H1 (cell line): ENCODE measurements at regions not wholly inside any gene's neighbourhood (a gene's known extent, or its start where the extent isn't known, plus 50 kb on each side); places are given as distances from the start of the nearest gene placed in this dataset.
A peak's percentile ranks its signal among the peaks of the same experiment; 100 is the strongest.

Experiments
- CTCF ChIA-PET: fragments of 300-600 bp; sonication (Branson Sonifier 250); formaldehyde crosslinking; loops from one replicate; lab custom pipeline; 2021; ENCODE audit not compliant: partially characterized antibody; lab: Charles Lee
- POLR2A ChIA-PET: fragments of 300-600 bp; sonication (Branson Sonifier 250); formaldehyde crosslinking; loops from one replicate; lab custom pipeline; 2021; ENCODE audit warnings: inconsistent platforms; ENCODE audit not compliant: partially characterized antibody; lab: Charles Lee
- DNase-seq, 2 experiments: peaks; one replicate each; pipeline versions ENCODE4 v3.0.0 to v3.0.0-alpha.2; 2010 to 2022; ENCODE audit warnings: low spot score in 2 of 2, low read depth in 1 of 2, mixed read lengths in 1 of 2
- FAIRE-seq: peaks from 2 replicates; lab custom pipeline; 2011; peaks lifted over from hg19 to GRCh38; lab: Jason Lieb, UNC
- H2AFZ ChIP-seq: 2 replicates; pipeline ENCODE4 v1.8.1; 2012; ENCODE audit warnings: low read length, inconsistent platforms
- H2AK5ac ChIP-seq: 2 replicates; pipeline ENCODE4 v1.6.1; 2013; ENCODE audit warnings: low read depth, low read length
- H2BK120ac ChIP-seq: replicated peaks from 2 replicates; pipeline ENCODE3; 2013; ENCODE audit warnings: low read depth, low read length, inconsistent platforms
- H2BK12ac ChIP-seq: 2 replicates; pipeline ENCODE4 v1.6.1; 2013; ENCODE audit warnings: low read depth, low read length
- H2BK15ac ChIP-seq: 2 replicates; pipeline ENCODE4 v1.6.1; 2013; ENCODE audit warnings: low read length
- H2BK20ac ChIP-seq: 2 replicates; pipeline ENCODE4 v1.6.1; 2013; ENCODE audit warnings: low read length
- H2BK5ac ChIP-seq: 2 replicates; pipeline ENCODE4 v1.6.1; 2013; ENCODE audit warnings: low read depth, low read length
- H3K14ac ChIP-seq: 2 replicates; pipeline ENCODE4 v1.6.1; 2013; ENCODE audit warnings: inconsistent platforms; ENCODE audit not compliant: insufficient read length
- H3K18ac ChIP-seq: 2 replicates; pipeline ENCODE4 v1.6.1; 2013; ENCODE audit warnings: low read length; ENCODE audit errors: extremely low read depth
- H3K23ac ChIP-seq: 2 replicates; pipeline ENCODE4 v1.6.1; 2013; ENCODE audit warnings: inconsistent platforms; ENCODE audit not compliant: insufficient read length
- H3K23me2 ChIP-seq: 2 replicates; pipeline ENCODE4 v1.6.1; 2013; ENCODE audit warnings: low read depth, low read length
- H3K27ac ChIP-seq: 2 replicates; pipeline ENCODE4 v1.6.1; 2011; ENCODE audit warnings: low read depth, low read length, inconsistent platforms
- H3K27me3 ChIP-seq, 4 experiments: replicated peaks in 1 of 4; 1 replicate in 1 of 4; 2 replicates in 3 of 4; pipeline versions ENCODE4 v1.6.1 to v1.8.1; 2011 to 2013; ENCODE audit warnings: low read length in 3 of 4, mild to moderate bottlenecking in 3 of 4, inconsistent platforms in 2 of 4, mixed read lengths in 2 of 4, moderate library complexity in 1 of 4; ENCODE audit not compliant: control insufficient read depth in 3 of 4, insufficient read depth in 3 of 4; ENCODE audit errors: extremely low read depth in 1 of 4
- H3K36me3 ChIP-seq, 4 experiments: 2 replicates each; pipeline versions ENCODE4 v1.6.1 to v1.8.1; 2011 to 2013; ENCODE audit warnings: mild to moderate bottlenecking in 4 of 4, low read length in 3 of 4, moderate library complexity in 2 of 4, control low read depth in 1 of 4, inconsistent platforms in 1 of 4; ENCODE audit not compliant: insufficient read depth in 4 of 4, control insufficient read depth in 2 of 4
- H3K4ac ChIP-seq: replicated peaks from 2 replicates; pipeline ENCODE3; 2013; ENCODE audit warnings: low read length, low read depth, mixed read lengths, inconsistent platforms; ENCODE audit not compliant: insufficient read length
- H3K4me1 ChIP-seq, 4 experiments: replicated peaks in 1 of 4; 1 replicate in 1 of 4; 2 replicates in 3 of 4; pipeline versions ENCODE4 v1.6.1 to v1.8.1; 2011 to 2013; ENCODE audit warnings: low read length in 3 of 4, inconsistent platforms in 2 of 4, mixed read lengths in 1 of 4; ENCODE audit not compliant: insufficient read depth in 4 of 4, control insufficient read depth in 3 of 4
- H3K4me2 ChIP-seq, 2 experiments: 2 replicates each; pipeline versions ENCODE4 v1.6.1 to v1.8.1; 2011 to 2013; ENCODE audit warnings: low read depth in 2 of 2, low read length in 2 of 2, control low read depth in 1 of 2, inconsistent platforms in 1 of 2, mild to moderate bottlenecking in 1 of 2; ENCODE audit not compliant: insufficient read depth in 1 of 2
- H3K4me3 ChIP-seq, 4 experiments: fragments of 200-600, 300-600 bp in 1 of 4; sonication (generic), shearing (Covaris generic), sonication (Bioruptor Twin) in 1 of 4; 2 replicates each; pipeline versions ENCODE4 v1.5.1 to v1.8.1; 2011 to 2016; ENCODE audit warnings: low read length in 4 of 4, low read depth in 3 of 4, control low read depth in 2 of 4, inconsistent platforms in 2 of 4, mild to moderate bottlenecking in 2 of 4, mixed read lengths in 1 of 4, moderate library complexity in 1 of 4; ENCODE audit not compliant: insufficient read depth in 2 of 4; ENCODE audit errors: extremely low read depth in 1 of 4
- H3K56ac ChIP-seq: replicated peaks from 2 replicates; pipeline ENCODE3; 2013; ENCODE audit warnings: low read depth, mild to moderate bottlenecking, mixed read lengths, low read length, inconsistent platforms; ENCODE audit not compliant: insufficient read length
- H3K79me1 ChIP-seq: 2 replicates; pipeline ENCODE4 v1.6.1; 2013; ENCODE audit warnings: low read depth, low read length, control low read depth
- H3K79me2 ChIP-seq, 2 experiments: 2 replicates each; pipeline versions ENCODE4 v1.6.1 to v1.8.1; 2012 to 2013; ENCODE audit warnings: low read length in 2 of 2, mild to moderate bottlenecking in 2 of 2, inconsistent platforms in 1 of 2; ENCODE audit not compliant: insufficient read depth in 2 of 2, control insufficient read depth in 1 of 2
- H3K9ac ChIP-seq, 4 experiments: replicated peaks in 1 of 4; 1 replicate in 1 of 4; 2 replicates in 3 of 4; pipeline versions ENCODE4 v1.6.1 to v1.8.1; 2011 to 2013; ENCODE audit warnings: low read depth in 3 of 4, low read length in 3 of 4, control low read depth in 2 of 4, mild to moderate bottlenecking in 2 of 4, moderate library complexity in 2 of 4, inconsistent platforms in 1 of 4; ENCODE audit errors: extremely low read depth in 1 of 4
- H3K9me3 ChIP-seq, 2 experiments: 2 replicates each; pipeline versions ENCODE4 v1.6.1 to v1.8.1; 2012 to 2013; ENCODE audit warnings: mild to moderate bottlenecking in 2 of 2, moderate library complexity in 2 of 2, control low read depth in 1 of 2, inconsistent platforms in 1 of 2, low read depth in 1 of 2, low read length in 1 of 2, mixed read lengths in 1 of 2; ENCODE audit not compliant: insufficient read depth in 2 of 2
- H4K20me1 ChIP-seq, 2 experiments: replicated peaks in 1 of 2; 2 replicates each; pipeline versions ENCODE3 to v1.8.1; 2011 to 2013; ENCODE audit warnings: inconsistent platforms in 2 of 2, low read length in 2 of 2, mild to moderate bottlenecking in 1 of 2; ENCODE audit not compliant: insufficient read depth in 2 of 2, control insufficient read depth in 1 of 2
- H4K5ac ChIP-seq: 2 replicates; pipeline ENCODE4 v1.6.1; 2013; ENCODE audit warnings: low read length, low read depth, mixed read lengths, inconsistent platforms; ENCODE audit not compliant: insufficient read length
- H4K8ac ChIP-seq: 2 replicates; pipeline ENCODE4 v1.8.0; 2013; ENCODE audit warnings: mild to moderate bottlenecking, moderate library complexity, low read length, inconsistent platforms; ENCODE audit not compliant: insufficient read depth; ENCODE audit errors: extremely low read depth
- H4K91ac ChIP-seq: replicated peaks from 2 replicates; pipeline ENCODE3; 2013; ENCODE audit warnings: low read length, mixed read lengths, inconsistent platforms; ENCODE audit not compliant: insufficient read length
- ATF2 ChIP-seq: IDR thresholded peaks from 2 replicates; pipeline ENCODE4 v1.6.1; 2012; ENCODE audit warnings: low read length, inconsistent platforms
- CTBP2 ChIP-seq: IDR thresholded peaks from 2 replicates; pipeline ENCODE4 v1.7.0; 2011; ENCODE audit warnings: borderline replicate concordance, mild to moderate bottlenecking, moderate library complexity, mixed read lengths, low read length; ENCODE audit not compliant: insufficient read depth, insufficient read length
- GABPA ChIP-seq: IDR thresholded peaks from 2 replicates; pipeline ENCODE4 v1.6.1; 2011; ENCODE audit warnings: mild to moderate bottlenecking, low read length, moderate library complexity, borderline replicate concordance; ENCODE audit not compliant: insufficient read depth
- KDM4A ChIP-seq: IDR thresholded peaks from one replicate; pipeline ENCODE4 v1.7.1; 2012; ENCODE audit warnings: low read depth, mild to moderate bottlenecking, moderate library complexity, low read length, inconsistent platforms; ENCODE audit not compliant: severe bottlenecking
- KDM5A ChIP-seq: fragments of 200-600 bp; IDR thresholded peaks from 2 replicates; pipeline ENCODE4 v1.7.1; 2012; ENCODE audit warnings: mild to moderate bottlenecking, low read length, inconsistent platforms, mixed read lengths
- PHF8 ChIP-seq: fragments of 200-600 bp; sonication (generic); conservative IDR thresholded peaks from 2 replicates; pipeline ENCODE4 v1.7.1; 2012; ENCODE audit warnings: low read depth, mild to moderate bottlenecking, inconsistent platforms, low read length, moderate library complexity
- RBBP5 ChIP-seq: IDR thresholded peaks from 2 replicates; pipeline ENCODE4 v1.7.1; 2012; ENCODE audit warnings: low read depth, mild to moderate bottlenecking, inconsistent platforms, low read length, moderate library complexity, borderline replicate concordance
- SIRT6 ChIP-seq: IDR thresholded peaks from one replicate; pipeline ENCODE4 v1.7.1; 2012; ENCODE audit warnings: low read length, inconsistent platforms
- SP1 ChIP-seq: IDR thresholded peaks from 2 replicates; pipeline ENCODE4 v1.6.1; 2011; ENCODE audit warnings: low read depth, low read length
- WGBS, 2 experiments: shearing (Covaris generic) in 1 of 2; methylation state at CpG; one replicate each; pipeline versions ENCODE4 v1.1.6 to v1.1.7; 2013 to 2015; ENCODE audit warnings: low lambda C conversion rate in 2 of 2, mixed read lengths in 2 of 2, inconsistent platforms in 1 of 2, low coverage in 1 of 2, missing lambda C conversion rate in 1 of 2; ENCODE audit not compliant: insufficient replicate concordance in 2 of 2, insufficient coverage in 1 of 2, insufficient read length in 1 of 2; ENCODE audit errors: extremely low coverage in 1 of 2, missing lambda C conversion rate in 1 of 2; 5-methylcytosine and 5-hydroxymethylcytosine counted together

- Histone ChIP-seq H3K18ac (no peak overlapping the region), H4K20me1 (no peaks in the 10 kb centered on the region), H3K23ac (no peak overlapping the region), H3K79me1 (no peaks in the 10 kb centered on the region), H3K14ac (no peak overlapping the region), H3K36me3 (no peaks in the 10 kb centered on the region), H3K23me2 (no peaks in the 10 kb centered on the region; the same call in 1 of the 2 replicates), H3K27me3 (0 out of 7 replicates have a peak, but pooled peaks cover 0 to 2% (median 0%) of the 10 kb centered on the region in 4 experiments), H4K91ac (no peak overlapping the region), H2AFZ (no peak overlapping the region), H2BK120ac (no peak overlapping the region), H3K79me2 (no peaks in the 10 kb centered on the region), H3K56ac (no peak overlapping the region), H3K4ac (no peak overlapping the region), H3K4me3 (no peak overlapping the region), H3K27ac (no peak overlapping the region), H2BK15ac (no peak overlapping the region), H3K9me3 (no peaks in the 10 kb centered on the region), H3K9ac (no peak overlapping the region), H3K4me2 (no peak overlapping the region), H4K8ac (no peak overlapping the region), H2BK5ac (no peak overlapping the region), H2BK12ac (no peak overlapping the region), H2BK20ac (no peak overlapping the region), H4K5ac (no peak overlapping the region), H3K4me1 (no peaks in the 10 kb centered on the region), H2AK5ac (no peak overlapping the region)
- WGBS, 2 experiments: 87% methylated on average over 1 of the region's 1 CpG; no CpG with 5 or more reads in 1 of the 2 experiments
- DNase-seq (peak in 1 of 2 experiments; percentile 7), FAIRE-seq (no peak)
- no peak for TF ChIP-seq PHF8
- TF ChIP-seq ATF2: no peak
- TF ChIP-seq KDM5A: no peak
- no peak for TF ChIP-seq RBBP5
- TF ChIP-seq SIRT6: no peak
- no peak for TF ChIP-seq GABPA
- no peak for TF ChIP-seq SP1
- TF ChIP-seq CTBP2: no peak
- no peak for TF ChIP-seq KDM4A
- ChIA-PET POLR2A (interaction anchor here (0.6 kb wide), 1 partner anchor 96 kb away, joined by 3 read pairs; no protein-coding TSS in a partner anchor), CTCF (interaction anchor here (0.6 kb wide), 1 partner anchor 63 kb away, joined by 3 read pairs; no protein-coding TSS in a partner anchor)
Observed at GRCh38 chr2:45115181-45115580, 105.9 kb upstream of the SIX2 start.
